IPS-11a (cell line): ENCODE measurements at regions not wholly inside any gene's neighbourhood (a gene's known extent, or its start where the extent isn't known, plus 50 kb on each side); places are given as distances from the start of the nearest gene placed in this dataset.

ENCODE experiments used
- H3K4me3 ChIP-seq: one replicate; pipeline ENCODE4 v1.5.1; 2013; ENCODE audit warnings: low read depth, low read length, control low read depth

- H3K4me3 ChIP-seq = no peak overlapping the region
Observed at GRCh38 chr11:119476666-119477331, 53.8 kb upstream of the THY1 start.

GRCh38 chr11:119476038-119476437 lies 53.1 kb upstream of the THY1 start:
- H3K4me3 ChIP-seq = no peak overlapping the region

GRCh38 chr11:119474682-119475596 lies 52.0 kb upstream of the THY1 start:
- H3K4me3 ChIP-seq = no peak overlapping the region

GRCh38 chr11:119473901-119474681 lies 51.1 kb upstream of the THY1 start:
- H3K4me3 ChIP-seq = no peak overlapping the region

- H3K4me3 ChIP-seq = no peak overlapping the region
Observed at GRCh38 chr11:119473226-119473625, 50.3 kb upstream of the THY1 start.

GRCh38 chr11:119472856-119473222 lies 49.9 kb upstream of the THY1 start:
- no peak overlapping the region for H3K4me3 ChIP-seq
